OCI-LY7 (cell line): ENCODE measurements at regions not wholly inside any gene's neighbourhood (a gene's known extent, or its start where the extent isn't known, plus 50 kb on each side); places are given as distances from the start of the nearest gene placed in this dataset.

Experiments used
- CTCF ChIP-seq: fragments of 200-600 bp; sonication (generic); conservative IDR thresholded peaks from 2 replicates; pipeline ENCODE4 v1.5.1; 2014; ENCODE audit warnings: mild to moderate bottlenecking, antibody characterized with exemption, low read length, moderate library complexity, mixed read lengths
- EZH2phosphoT487 ChIP-seq: fragments of 200-600 bp; sonication (generic); IDR thresholded peaks from 2 replicates; pipeline ENCODE4 v1.6.1; 2018; ENCODE audit warnings: low read depth, borderline replicate concordance, mild to moderate bottlenecking, mixed run types, antibody characterized with exemption, low read length, moderate library complexity, mixed read lengths

- no peak for TF ChIP-seq EZH2phosphoT487
- TF ChIP-seq CTCF = no peak
Measured at GRCh38 chr6:169035385-169036240, 218.0 kb downstream of the THBS2 start.
